GM18951 (cell line): ENCODE measurements at regions not wholly inside any gene's neighbourhood (a gene's known extent, or its start where the extent isn't known, plus 50 kb on each side); places are given as distances from the start of the nearest gene placed in this dataset.

Experiments used
- POLR2A ChIP-seq: IDR thresholded peaks from 4 replicates; pipeline ENCODE4 v1.6.1; 2011; ENCODE audit warnings: mild to moderate bottlenecking; ENCODE audit not compliant: insufficient read length, insufficient read depth; ENCODE audit errors: extremely low read depth
- in situ Hi-C: fragments of 300-500 bp; cut with MboI; formaldehyde crosslinking; loops from one replicate; pipeline ENCODE4 v1.12.0; 2022; ENCODE audit warnings: low sequenced_read_pairs, mixed read lengths, inconsistent platforms; ENCODE audit not compliant: unreplicated experiment

- in situ Hi-C loops, result no loop called here
- no peak for TF ChIP-seq POLR2A
Observed at GRCh38 chr12:41627476-41627875, 439.4 kb downstream of the PDZRN4 start.

GRCh38 chr12:41624571-41624970 lies 436.5 kb downstream of the PDZRN4 start:
- in situ Hi-C loops, result no loop called here
- no peak for TF ChIP-seq POLR2A
